NB4 (cell line): ENCODE measurements at regions not wholly inside any gene's neighbourhood (a gene's known extent, or its start where the extent isn't known, plus 50 kb on each side); places are given as distances from the start of the nearest gene placed in this dataset.

ENCODE experiments used
- CTCF ChIP-seq: IDR thresholded peaks from one replicate; pipeline ENCODE4 v1.5.1; 2012; ENCODE audit warnings: low read depth, low read length
- POLR2A ChIP-seq: IDR thresholded peaks from 2 replicates; pipeline ENCODE4 v1.6.1; 2011; ENCODE audit warnings: mild to moderate bottlenecking; ENCODE audit not compliant: insufficient read length; ENCODE audit errors: extremely low read depth

- TF ChIP-seq CTCF, result no peak
- no peak for TF ChIP-seq POLR2A
Measured at GRCh38 chr15:93164409-93164808, 75.4 kb upstream of the RGMA start.
